HTR-8/SVneo (cell line): ENCODE measurements at regions not wholly inside any gene's neighbourhood (a gene's known extent, or its start where the extent isn't known, plus 50 kb on each side); places are given as distances from the start of the nearest gene placed in this dataset.
A peak's percentile ranks its signal among the peaks of the same experiment; 100 is the strongest.

Experiments
- DNase-seq: peaks from one replicate; pipeline ENCODE4 v3.0.0; 2011; ENCODE audit warnings: low spot score, mixed read lengths; ENCODE audit not compliant: insufficient read length
- FAIRE-seq: peaks from 2 replicates; lab custom pipeline; 2011; peaks lifted over from hg19 to GRCh38; lab: Jason Lieb, UNC

GRCh38 chr2:128738446-128739110 lies 419.9 kb upstream of the HS6ST1 start:
- DNase-seq: no peak

GRCh38 chr2:128742467-128742866 lies 423.8 kb upstream of the HS6ST1 start:
- FAIRE-seq (no peak), DNase-seq (no peak)

More at GRCh38 chr2:128738446-128739110, 419.9 kb upstream of the HS6ST1 start:
- no peak for FAIRE-seq

DNA sequence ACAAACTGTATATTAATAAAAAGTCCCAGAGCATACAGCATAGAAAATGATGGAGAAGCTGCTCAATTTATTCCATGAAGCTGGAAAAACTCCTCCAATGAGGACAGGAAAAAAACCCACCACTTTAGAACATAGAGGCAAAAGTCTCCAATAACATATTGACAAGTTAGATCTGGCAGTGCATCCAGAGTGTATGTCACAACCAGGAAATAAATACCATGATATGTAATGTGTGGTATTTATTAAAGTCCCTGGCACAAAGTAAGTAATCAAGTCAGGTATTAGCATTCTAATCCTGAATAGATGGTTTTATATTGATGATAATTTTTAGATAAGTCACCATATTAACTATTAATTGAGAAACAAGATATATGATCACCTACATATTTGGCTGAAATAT lies 427.3 kb upstream of the HS6ST1 start:
- DNase-seq (no peak), FAIRE-seq (no peak)

DNA sequence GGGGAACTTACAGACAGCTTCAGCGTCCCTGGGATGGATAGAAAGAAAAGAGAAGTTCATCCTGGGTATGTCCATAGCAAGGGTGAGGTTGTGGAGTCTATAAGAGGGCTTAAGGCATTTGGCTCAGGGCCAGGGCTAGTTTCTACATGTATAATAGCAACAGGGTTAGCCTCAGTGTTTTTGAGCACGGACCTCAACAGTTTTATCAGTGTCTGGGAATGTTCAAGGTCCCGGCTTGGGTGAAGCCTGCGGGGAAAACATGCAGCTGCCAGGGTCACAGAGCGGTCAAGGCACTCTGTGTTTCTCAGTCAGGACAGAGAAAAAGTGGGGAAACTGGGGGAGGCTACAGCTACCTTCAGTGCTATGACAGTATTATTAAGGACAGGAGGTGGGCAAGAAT lies 427.7 kb upstream of the HS6ST1 start:
- peak; percentile 40 for FAIRE-seq
- DNase-seq: peak; percentile 41

DNA sequence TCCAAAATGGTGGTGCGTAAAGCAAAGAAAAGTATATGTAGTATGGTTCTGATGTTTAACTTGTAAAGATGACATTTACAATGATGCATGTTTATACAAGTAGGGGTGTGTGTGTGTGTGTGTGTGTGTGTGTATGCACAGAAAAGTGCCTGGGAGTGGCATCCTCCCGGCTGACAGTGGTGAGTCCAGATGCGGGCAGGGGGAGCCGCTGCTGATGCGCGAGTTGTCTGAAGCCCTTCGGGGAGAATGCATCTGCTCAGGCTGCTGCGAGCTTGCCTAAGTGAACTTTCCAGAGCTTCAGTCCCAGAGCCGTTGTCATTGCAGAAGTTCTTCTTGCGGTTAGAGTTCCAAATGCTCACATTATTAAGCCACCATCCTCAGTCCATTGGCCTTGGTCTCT lies 429.7 kb upstream of the HS6ST1 start:
- FAIRE-seq: no peak

GRCh38 chr2:128748835-128749605 lies 430.4 kb upstream of the HS6ST1 start:
- FAIRE-seq: no peak
- DNase-seq: no peak

More for the DNA sequence above, 429.7 kb upstream of the HS6ST1 start:
- DNase-seq: no peak

- DNase-seq (no peak), FAIRE-seq (no peak)
Observed at GRCh38 chr2:128750328-128751165, 431.9 kb upstream of the HS6ST1 start.

DNA sequence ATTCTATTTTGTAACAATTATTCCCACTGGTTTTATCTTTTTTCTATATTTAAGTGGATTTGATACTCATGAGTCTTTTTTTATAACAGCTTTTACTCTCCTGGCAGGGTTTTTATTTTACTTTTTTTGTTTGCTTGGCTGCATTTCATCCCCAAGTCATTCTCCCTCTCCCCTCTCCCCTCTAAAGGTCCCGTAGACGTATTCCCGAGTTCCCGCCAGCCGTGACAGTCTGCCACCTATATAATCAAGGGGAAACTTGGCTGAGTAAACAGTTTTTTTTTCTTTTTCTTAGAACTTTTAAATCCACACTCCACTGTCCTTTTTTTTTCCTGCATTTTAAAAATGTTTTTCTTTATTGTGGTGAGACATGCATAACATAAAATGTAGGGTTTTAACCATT lies 433.1 kb upstream of the HS6ST1 start:
- DNase-seq: no peak
- FAIRE-seq: no peak

- no peak for FAIRE-seq
- DNase-seq: no peak
Observed at GRCh38 chr2:128752691-128753263, 434.1 kb upstream of the HS6ST1 start.

DNA sequence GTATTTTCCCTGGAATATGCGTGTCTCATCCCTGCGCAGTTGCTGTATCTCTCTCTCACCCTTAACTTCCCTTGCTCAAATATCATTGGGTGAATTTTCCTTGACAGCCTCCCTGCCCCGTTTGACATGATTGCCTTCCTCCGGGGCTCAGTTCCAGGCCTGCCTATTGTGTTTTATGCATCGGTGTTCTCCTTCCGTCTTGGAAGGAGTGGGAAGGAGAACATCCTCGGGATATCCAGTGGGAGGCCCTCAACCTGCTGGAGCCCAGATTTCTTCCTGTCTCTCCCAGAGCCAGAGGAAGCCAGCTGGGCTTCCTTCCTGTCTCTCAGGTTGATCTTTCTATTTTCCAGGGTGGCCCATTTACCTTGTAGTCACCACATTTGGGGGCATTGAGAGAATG lies 434.7 kb upstream of the HS6ST1 start:
- no peak for DNase-seq
- no peak for FAIRE-seq

- DNase-seq (no peak), FAIRE-seq (no peak)
Observed at GRCh38 chr2:128753800-128754199, 435.1 kb upstream of the HS6ST1 start.

GRCh38 chr2:128754246-128754724 lies 435.6 kb upstream of the HS6ST1 start:
- FAIRE-seq (no peak), DNase-seq (no peak)

DNA sequence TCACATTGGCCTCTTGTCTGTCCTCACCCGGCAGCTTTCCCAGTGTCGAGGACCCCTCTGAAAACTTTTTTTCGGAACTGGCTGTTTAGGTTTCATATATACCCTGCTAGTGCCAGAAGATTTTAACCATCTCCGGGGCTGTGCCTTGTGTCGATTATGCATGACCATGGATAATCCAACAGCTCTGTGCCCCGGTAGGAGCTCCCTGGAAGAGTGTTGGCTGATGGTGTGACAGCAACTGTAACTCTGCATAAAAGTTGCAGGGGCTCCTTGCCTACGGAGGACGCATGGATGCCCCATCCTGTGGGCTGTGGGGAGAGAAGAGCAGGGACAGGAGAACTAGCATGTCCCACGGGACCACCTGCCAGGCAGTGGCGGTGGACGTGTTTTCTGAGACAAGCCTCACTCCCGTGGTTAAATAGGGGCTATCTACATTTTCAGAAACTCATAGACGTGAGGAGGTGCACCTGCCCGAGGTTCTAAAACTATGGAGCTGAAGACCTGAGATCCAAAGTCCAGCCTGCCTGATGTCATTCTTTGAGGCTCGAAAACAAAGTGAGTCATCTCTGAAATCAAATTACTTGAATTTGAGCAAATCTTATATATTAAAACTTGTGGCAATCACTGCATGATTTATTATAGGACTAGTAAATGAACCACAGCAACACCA lies 437.2 kb upstream of the HS6ST1 start:
- FAIRE-seq (no peak), DNase-seq (no peak)

DNA sequence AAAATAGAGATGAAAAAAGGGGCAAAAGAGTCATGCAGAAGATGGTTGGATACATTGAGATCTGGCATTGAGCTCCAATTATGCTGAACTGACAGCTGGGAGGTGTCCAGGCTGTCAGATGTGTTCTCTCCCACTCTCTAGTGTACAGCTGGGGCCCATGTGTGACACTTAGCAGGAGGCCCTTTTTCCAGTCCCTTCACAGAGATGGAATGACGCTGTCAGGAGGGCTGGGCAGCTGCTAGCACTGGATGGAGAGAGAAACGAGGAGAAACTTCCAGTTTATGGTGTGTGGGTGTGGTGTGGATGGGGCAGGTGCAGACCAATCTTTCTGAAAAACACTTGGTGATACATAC lies 437.7 kb upstream of the HS6ST1 start:
- FAIRE-seq (no peak), DNase-seq (no peak)

GRCh38 chr2:128765811-128766210 lies 447.1 kb upstream of the HS6ST1 start:
- FAIRE-seq (no peak), DNase-seq (no peak)

DNA sequence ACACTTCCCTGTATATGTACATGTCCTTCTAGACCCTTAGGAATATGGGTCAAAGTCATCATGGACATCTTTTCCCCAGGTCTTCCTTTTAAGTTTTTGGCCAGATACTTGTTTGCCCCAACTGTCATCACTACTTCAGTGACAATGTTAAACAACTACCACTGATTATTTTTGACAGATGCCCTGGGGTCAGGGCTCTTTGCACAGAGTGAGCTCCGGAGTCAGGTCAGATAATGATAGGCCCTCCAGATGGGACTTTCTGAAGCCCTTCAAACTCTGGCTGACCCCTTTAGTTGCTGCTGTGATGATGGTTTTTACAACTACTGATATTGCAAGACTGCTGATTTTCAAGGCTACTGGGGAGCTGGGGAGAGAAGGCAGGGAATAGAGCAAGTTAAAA lies 449.4 kb upstream of the HS6ST1 start:
- no peak for DNase-seq
- no peak for FAIRE-seq

DNA sequence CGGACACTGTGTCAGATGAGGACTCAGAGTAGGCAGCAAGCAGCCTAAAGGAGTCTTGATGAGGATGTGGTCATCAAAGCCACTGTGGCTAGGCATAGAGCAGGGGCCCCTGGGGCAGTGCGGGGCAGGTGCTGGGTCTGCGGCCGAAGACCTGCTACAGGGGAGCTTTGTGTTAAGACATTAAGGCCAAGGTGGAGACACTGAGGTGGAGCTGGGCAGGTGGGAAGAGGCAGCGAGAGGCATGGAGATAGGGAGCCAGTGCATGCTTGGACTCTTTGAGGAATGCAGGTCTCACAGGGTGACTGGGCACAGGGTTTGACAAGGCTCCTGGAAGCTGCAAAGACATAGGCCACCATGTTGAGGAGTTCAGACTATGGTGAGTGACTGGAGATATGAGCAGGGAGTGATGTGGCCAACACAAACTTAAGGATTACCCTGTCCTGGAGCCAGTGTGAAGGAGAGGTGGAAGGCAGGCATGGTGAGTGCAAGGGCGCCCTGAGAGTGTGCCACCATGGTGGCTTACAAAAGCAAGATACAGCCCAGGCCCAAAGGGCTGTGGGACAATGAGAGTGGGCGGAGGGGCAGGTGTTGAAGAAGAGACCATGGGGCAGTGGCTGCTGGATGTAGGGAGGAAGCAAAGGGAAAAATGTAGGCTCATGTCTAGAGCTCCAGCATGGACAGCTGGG lies 450.9 kb upstream of the HS6ST1 start:
- no peak for FAIRE-seq
- no peak for DNase-seq

DNA sequence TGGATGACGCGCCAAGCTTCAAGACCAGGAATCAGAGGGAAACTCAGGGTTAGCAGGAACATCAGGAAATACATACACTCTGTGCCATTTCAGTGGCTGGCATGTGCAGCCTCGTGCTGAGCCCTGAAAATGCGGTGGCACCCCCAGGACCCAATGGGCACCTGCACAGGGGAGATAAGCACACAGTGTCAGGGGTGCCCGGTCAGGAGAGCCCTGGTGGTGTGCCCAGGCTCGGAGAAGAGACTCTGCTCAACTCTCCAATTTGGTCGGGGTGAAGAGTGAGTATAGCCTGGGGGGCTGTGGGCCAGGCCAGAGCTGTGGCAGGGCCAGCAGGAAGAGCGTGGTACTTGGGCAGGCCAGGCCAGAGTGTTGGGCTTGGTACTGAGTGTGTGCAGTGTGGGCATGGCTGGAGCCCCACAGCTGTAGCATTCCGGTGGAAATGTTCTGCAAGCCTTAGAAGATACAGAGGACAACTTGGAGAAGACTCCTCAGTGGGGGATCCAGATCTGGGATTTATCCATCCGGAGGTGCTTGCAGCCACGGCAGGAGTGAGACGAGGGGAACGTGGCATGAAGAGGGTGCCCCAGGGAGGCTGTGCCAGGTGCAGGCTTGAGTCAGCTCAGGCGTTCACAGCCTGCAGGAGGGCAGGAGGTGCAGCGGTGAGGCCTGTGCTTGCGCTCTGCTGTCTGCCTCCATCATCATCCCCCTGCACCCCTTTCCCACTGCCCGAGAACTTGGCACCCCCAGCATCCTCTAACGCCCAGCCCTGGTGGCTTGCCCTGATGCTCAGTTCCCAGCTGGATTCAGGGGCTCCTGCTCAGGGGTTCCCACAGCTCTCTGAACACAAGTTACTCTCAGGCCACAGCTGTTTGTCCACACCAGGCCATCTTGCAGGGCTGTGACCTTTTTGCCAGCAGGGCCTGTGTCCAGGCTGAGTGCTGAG lies 451.7 kb upstream of the HS6ST1 start:
- no peak for DNase-seq
- no peak for FAIRE-seq
